ENCODE measurements at regions not wholly inside any gene's neighbourhood (a gene's known extent, or its start where the extent isn't known, plus 50 kb on each side); places are given as distances from the start of the nearest gene placed in this dataset.

- intact Hi-C loops (cut with micrococcal nuclease): no loop called here
- CTCF ChIA-PET: no interaction called here
- POLR2A ChIA-PET: no interaction called here
- ATAC-seq (no peak), DNase-seq (no peak)
- no peaks in the 10 kb centered on the region for H3K27me3 Mint-ChIP-seq
- H3K27ac Mint-ChIP-seq: no peak overlapping the region
- H3K4me3 Mint-ChIP-seq: no peak overlapping the region
- Histone ChIP-seq H3K4me1 (ENCODE audit: control insufficient read depth in 2 of 2, insufficient read depth in 2 of 2, low read length in 2 of 2) (no peaks in the 10 kb centered on the region), H3K27me3 (ENCODE audit: control insufficient read depth in 2 of 2, insufficient read depth in 2 of 2, low read length in 2 of 2) (no peaks in the 10 kb centered on the region), H3K4me3 (ENCODE audit: low read length) (no peak overlapping the region), H3K9me3 (ENCODE audit: control insufficient read depth in 2 of 3, low read length in 3 of 3) (no peaks in the 10 kb centered on the region), H3K36me3 (ENCODE audit: control insufficient read depth in 2 of 3, insufficient read depth in 3 of 3, low read length in 3 of 3) (no peaks in the 10 kb centered on the region), H3K27ac (ENCODE audit: low read depth, low read length) (no peak overlapping the region)
- no peaks in the 10 kb centered on the region for H3K4me1 Mint-ChIP-seq
- peaks cover 0 to 16% (median 7%) of the 10 kb centered on the region in 11 donors for H3K9me3 Mint-ChIP-seq
- no peaks in the 10 kb centered on the region for H3K36me3 Mint-ChIP-seq
Measured at GRCh38 chr18:27717816-27718215, 459.1 kb downstream of the CDH2 start.

- ATAC-seq (no peak), DNase-seq (no peak)
- no peaks in the 10 kb centered on the region for H3K36me3 Mint-ChIP-seq
- intact Hi-C loops (cut with micrococcal nuclease): no loop called here
- no peak overlapping the region for H3K4me3 Mint-ChIP-seq
- Histone ChIP-seq H3K4me1 (ENCODE audit: control insufficient read depth in 2 of 2, insufficient read depth in 2 of 2, low read length in 2 of 2) (no peaks in the 10 kb centered on the region), H3K27me3 (ENCODE audit: control insufficient read depth in 2 of 2, insufficient read depth in 2 of 2, low read length in 2 of 2) (no peaks in the 10 kb centered on the region), H3K9me3 (ENCODE audit: control insufficient read depth in 2 of 3, low read length in 3 of 3) (no peaks in the 10 kb centered on the region), H3K27ac (ENCODE audit: low read depth, low read length) (no peak overlapping the region), H3K4me3 (ENCODE audit: low read length) (no peak overlapping the region), H3K36me3 (ENCODE audit: control insufficient read depth in 2 of 3, insufficient read depth in 3 of 3, low read length in 3 of 3) (no peaks in the 10 kb centered on the region)
- H3K4me1 Mint-ChIP-seq: no peaks in the 10 kb centered on the region
- ChIA-PET CTCF (no interaction called here), POLR2A (no interaction called here)
- peaks cover 0 to 16% (median 7%) of the 10 kb centered on the region in 11 donors for H3K9me3 Mint-ChIP-seq
- H3K27ac Mint-ChIP-seq: no peak overlapping the region
- H3K27me3 Mint-ChIP-seq: no peaks in the 10 kb centered on the region
Measured at GRCh38 chr18:27717250-27717649, 459.7 kb downstream of the CDH2 start.

GRCh38 chr18:27715751-27716150 is 461.2 kb downstream of the CDH2 start:
- Histone ChIP-seq H3K27me3 (ENCODE audit: control insufficient read depth in 2 of 2, insufficient read depth in 2 of 2, low read length in 2 of 2) (no peaks in the 10 kb centered on the region), H3K4me3 (ENCODE audit: low read length) (no peak overlapping the region), H3K9me3 (ENCODE audit: control insufficient read depth in 2 of 3, low read length in 3 of 3) (no peaks in the 10 kb centered on the region), H3K27ac (ENCODE audit: low read depth, low read length) (no peak overlapping the region), H3K36me3 (ENCODE audit: control insufficient read depth in 2 of 3, insufficient read depth in 3 of 3, low read length in 3 of 3) (no peaks in the 10 kb centered on the region), H3K4me1 (ENCODE audit: control insufficient read depth in 2 of 2, insufficient read depth in 2 of 2, low read length in 2 of 2) (no peaks in the 10 kb centered on the region)
- intact Hi-C loops (cut with micrococcal nuclease): no loop called here
- Mint-ChIP-seq H3K27ac (no peak overlapping the region), H3K4me1 (no peaks in the 10 kb centered on the region), H3K9me3 (peaks cover 0 to 29% (median 7%) of the 10 kb centered on the region in 11 donors), H3K27me3 (no peaks in the 10 kb centered on the region), H3K36me3 (no peaks in the 10 kb centered on the region), H3K4me3 (no peak overlapping the region)
- CTCF ChIA-PET: no interaction called here
- ATAC-seq (no peak), DNase-seq (no peak)
- POLR2A ChIA-PET: no interaction called here

GRCh38 chr18:27713738-27714095 is 463.2 kb downstream of the CDH2 start:
- H3K27me3 ChIP-seq (ENCODE audit: control insufficient read depth in 2 of 2, insufficient read depth in 2 of 2, low read length in 2 of 2): no peaks in the 10 kb centered on the region
- intact Hi-C loops (cut with micrococcal nuclease): no loop called here
- Mint-ChIP-seq H3K27ac (no peak overlapping the region), H3K27me3 (no peaks in the 10 kb centered on the region), H3K36me3 (no peaks in the 10 kb centered on the region), H3K4me3 (no peak overlapping the region), H3K4me1 (no peaks in the 10 kb centered on the region), H3K9me3 (peaks cover 1 to 32% (median 7%) of the 10 kb centered on the region in 11 donors)
- no peak overlapping the region for H3K4me3 ChIP-seq (ENCODE audit: low read length)
- no peaks in the 10 kb centered on the region for H3K9me3 ChIP-seq (ENCODE audit: control insufficient read depth in 2 of 3, low read length in 3 of 3)
- ChIA-PET POLR2A (no interaction called here), CTCF (no interaction called here)
- no peak for ATAC-seq
- H3K36me3 ChIP-seq (ENCODE audit: control insufficient read depth in 2 of 3, insufficient read depth in 3 of 3, low read length in 3 of 3): no peaks in the 10 kb centered on the region
- DNase-seq: no peak
- no peak overlapping the region for H3K27ac ChIP-seq (ENCODE audit: low read depth, low read length)
- no peaks in the 10 kb centered on the region for H3K4me1 ChIP-seq (ENCODE audit: control insufficient read depth in 2 of 2, insufficient read depth in 2 of 2, low read length in 2 of 2)

GRCh38 chr18:27713037-27713737 is 463.7 kb downstream of the CDH2 start:
- Mint-ChIP-seq H3K36me3 (no peaks in the 10 kb centered on the region), H3K4me3 (no peak overlapping the region), H3K4me1 (no peaks in the 10 kb centered on the region), H3K27ac (no peak overlapping the region), H3K27me3 (no peaks in the 10 kb centered on the region), H3K9me3 (peaks cover 3 to 33% (median 8%) of the 10 kb centered on the region in 11 donors)
- ChIA-PET CTCF (no interaction called here), POLR2A (no interaction called here)
- intact Hi-C loops (cut with micrococcal nuclease): no loop called here
- no peaks in the 10 kb centered on the region for H3K4me1 ChIP-seq (ENCODE audit: control insufficient read depth in 2 of 2, insufficient read depth in 2 of 2, low read length in 2 of 2)
- H3K27ac ChIP-seq (ENCODE audit: low read depth, low read length): no peak overlapping the region
- H3K36me3 ChIP-seq (ENCODE audit: control insufficient read depth in 2 of 3, insufficient read depth in 3 of 3, low read length in 3 of 3): no peaks in the 10 kb centered on the region
- DNase-seq (no peak), ATAC-seq (no peak)
- no peaks in the 10 kb centered on the region for H3K27me3 ChIP-seq (ENCODE audit: control insufficient read depth in 2 of 2, insufficient read depth in 2 of 2, low read length in 2 of 2)
- no peaks in the 10 kb centered on the region for H3K9me3 ChIP-seq (ENCODE audit: control insufficient read depth in 2 of 3, low read length in 3 of 3)
- H3K4me3 ChIP-seq (ENCODE audit: low read length): no peak overlapping the region

- Mint-ChIP-seq H3K27me3 (no peaks in the 10 kb centered on the region), H3K4me1 (no peaks in the 10 kb centered on the region), H3K27ac (no peak overlapping the region), H3K36me3 (no peaks in the 10 kb centered on the region), H3K4me3 (no peak overlapping the region), H3K9me3 (peaks cover 0 to 39% (median 9%) of the 10 kb centered on the region in 11 donors)
- Histone ChIP-seq H3K27ac (ENCODE audit: low read depth, low read length) (no peak overlapping the region), H3K4me1 (ENCODE audit: control insufficient read depth in 2 of 2, insufficient read depth in 2 of 2, low read length in 2 of 2) (no peaks in the 10 kb centered on the region), H3K4me3 (ENCODE audit: low read length) (no peak overlapping the region), H3K9me3 (ENCODE audit: control insufficient read depth in 2 of 3, low read length in 3 of 3) (no peaks in the 10 kb centered on the region), H3K36me3 (ENCODE audit: control insufficient read depth in 2 of 3, insufficient read depth in 3 of 3, low read length in 3 of 3) (no peaks in the 10 kb centered on the region), H3K27me3 (ENCODE audit: control insufficient read depth in 2 of 2, insufficient read depth in 2 of 2, low read length in 2 of 2) (no peaks in the 10 kb centered on the region)
- no peak for DNase-seq
- CTCF ChIA-PET: no interaction called here
- POLR2A ChIA-PET: no interaction called here
- intact Hi-C loops (cut with micrococcal nuclease): no loop called here
- no peak for ATAC-seq
Measured at GRCh38 chr18:27712066-27712465, 464.9 kb downstream of the CDH2 start.

GRCh38 chr18:27711382-27711781 is 465.5 kb downstream of the CDH2 start:
- DNase-seq (no peak), ATAC-seq (no peak)
- Mint-ChIP-seq H3K36me3 (no peaks in the 10 kb centered on the region), H3K27me3 (no peaks in the 10 kb centered on the region), H3K9me3 (peaks cover 0 to 39% (median 9%) of the 10 kb centered on the region in 11 donors), H3K4me3 (no peak overlapping the region), H3K4me1 (no peaks in the 10 kb centered on the region), H3K27ac (no peak overlapping the region)
- H3K27ac ChIP-seq (ENCODE audit: low read depth, low read length): no peak overlapping the region
- intact Hi-C loops (cut with micrococcal nuclease): no loop called here
- H3K9me3 ChIP-seq (ENCODE audit: control insufficient read depth in 2 of 3, low read length in 3 of 3): no peaks in the 10 kb centered on the region
- no peaks in the 10 kb centered on the region for H3K36me3 ChIP-seq (ENCODE audit: control insufficient read depth in 2 of 3, insufficient read depth in 3 of 3, low read length in 3 of 3)
- CTCF ChIA-PET: no interaction called here
- POLR2A ChIA-PET: no interaction called here
- no peaks in the 10 kb centered on the region for H3K4me1 ChIP-seq (ENCODE audit: control insufficient read depth in 2 of 2, insufficient read depth in 2 of 2, low read length in 2 of 2)
- no peak overlapping the region for H3K4me3 ChIP-seq (ENCODE audit: low read length)
- no peaks in the 10 kb centered on the region for H3K27me3 ChIP-seq (ENCODE audit: control insufficient read depth in 2 of 2, insufficient read depth in 2 of 2, low read length in 2 of 2)

Measured in naive thymus-derived CD4-positive, alpha-beta T cell (primary cell).